ENCODE measurements at regions not wholly inside any gene's neighbourhood (a gene's known extent, or its start where the extent isn't known, plus 50 kb on each side); places are given as distances from the start of the nearest gene placed in this dataset.

- no peak for FAIRE-seq
These were observed 149.5 kb downstream of the BMP4 start for GRCh38 chr14:53807108-53807507.

- no peak for FAIRE-seq
These were observed 159.9 kb downstream of the BMP4 start for GRCh38 chr14:53796734-53797133.

- FAIRE-seq, result peak; percentile 92
These were observed 162.7 kb downstream of the BMP4 start for GRCh38 chr14:53793790-53794505.

- FAIRE-seq, result no peak
These were observed 163.7 kb downstream of the BMP4 start for GRCh38 chr14:53792909-53793308.

- FAIRE-seq, result peak; percentile 37
These were observed 165.7 kb downstream of the BMP4 start for GRCh38 chr14:53790731-53791500.

- FAIRE-seq, result no peak
These were observed 168.1 kb downstream of the BMP4 start for GRCh38 chr14:53788566-53788965.

GRCh38 chr14:53786045-53786444 lies 170.6 kb downstream of the BMP4 start:
- no peak for FAIRE-seq

GRCh38 chr14:53784688-53785087 lies 171.9 kb downstream of the BMP4 start:
- FAIRE-seq, result peak; percentile 15

- FAIRE-seq, result no peak
These were observed 173.4 kb downstream of the BMP4 start for GRCh38 chr14:53783256-53783655.

GRCh38 chr14:53780051-53780555 lies 176.5 kb downstream of the BMP4 start:
- no peak for FAIRE-seq

GRCh38 chr14:53779301-53779700 lies 177.3 kb downstream of the BMP4 start:
- no peak for FAIRE-seq

GRCh38 chr14:53778263-53778662 lies 178.4 kb downstream of the BMP4 start:
- FAIRE-seq, result no peak

GRCh38 chr14:53772936-53773335 lies 183.7 kb downstream of the BMP4 start:
- FAIRE-seq, result no peak

GRCh38 chr14:53767566-53767965 lies 189.1 kb downstream of the BMP4 start:
- FAIRE-seq, result no peak

- FAIRE-seq, result peak; percentile 52
These were observed 190.0 kb downstream of the BMP4 start for GRCh38 chr14:53766601-53767000.

- no peak for FAIRE-seq
These were observed 190.5 kb downstream of the BMP4 start for GRCh38 chr14:53766106-53766505.

- FAIRE-seq, result no peak
These were observed 191.8 kb downstream of the BMP4 start for GRCh38 chr14:53764846-53765245.

- no peak for FAIRE-seq
These were observed 198.5 kb downstream of the BMP4 start for GRCh38 chr14:53758141-53758540.

- FAIRE-seq, result no peak
These were observed 198.9 kb downstream of the BMP4 start for GRCh38 chr14:53757732-53758131.

- FAIRE-seq, result no peak
These were observed 205.0 kb downstream of the BMP4 start for GRCh38 chr14:53751650-53752049.

- FAIRE-seq, result no peak
These were observed 207.9 kb downstream of the BMP4 start for GRCh38 chr14:53748691-53749090.

- FAIRE-seq, result no peak
These were observed 211.8 kb downstream of the BMP4 start for GRCh38 chr14:53744857-53745256.

- no peak for FAIRE-seq
These were observed 213.3 kb downstream of the BMP4 start for GRCh38 chr14:53743371-53743770.

GRCh38 chr14:53742233-53742620 lies 214.4 kb downstream of the BMP4 start:
- FAIRE-seq, result no peak
